ENCODE measurements at regions not wholly inside any gene's neighbourhood (a gene's known extent, or its start where the extent isn't known, plus 50 kb on each side); places are given as distances from the start of the nearest gene placed in this dataset.

DNA sequence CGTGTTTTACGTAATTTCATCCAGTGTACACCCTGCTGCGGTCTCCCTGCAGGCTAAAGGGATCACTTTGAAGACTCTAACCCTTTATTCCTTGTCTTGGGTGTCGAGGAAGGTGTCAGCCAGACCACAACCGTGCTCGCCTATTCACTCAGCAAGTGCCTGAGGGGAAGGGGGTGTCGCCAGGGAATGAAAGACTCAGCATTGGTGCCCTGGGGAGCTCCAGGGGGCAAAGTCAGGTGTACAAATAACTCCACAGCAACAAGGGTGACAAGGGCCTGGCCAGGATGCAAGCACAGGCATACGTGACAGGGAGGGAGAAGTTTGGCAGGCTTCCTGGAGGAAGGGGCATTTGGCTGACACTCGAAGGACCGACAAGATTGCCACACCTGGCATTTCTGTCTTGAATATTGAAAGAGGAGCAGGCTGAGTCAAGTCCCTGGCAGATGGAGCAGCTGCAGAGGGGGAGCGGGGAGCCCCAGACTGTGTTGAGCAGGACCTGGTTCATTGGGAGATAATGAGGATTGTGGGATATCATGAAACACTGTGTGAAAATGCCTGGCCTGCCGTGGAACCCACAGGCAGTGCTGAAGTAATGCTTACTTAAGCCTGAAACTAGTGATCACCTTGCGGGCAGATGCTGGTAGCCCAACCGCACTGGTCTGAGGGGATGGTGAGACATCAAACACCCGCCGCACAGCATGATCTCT, 93.9 kb downstream of the RHOB start:
- ChIA-PET POLR2A (no interaction called here), CTCF (interaction anchor here (0.9 kb wide), 1 partner anchor 10 kb away, joined by 3 read pairs; no protein-coding TSS in a partner anchor)
- peaks cover 9% of the 10 kb centered on the region for H3K4me1 ChIP-seq (ENCODE audit: control insufficient read depth, extremely low read depth, insufficient read depth, low read length)
- TF ChIP-seq MYC (IDR thresholded peaks at IDR 0.05; ENCODE audit: low read depth, low read length) (no peak), GATA2 (IDR thresholded peaks at IDR 0.05; ENCODE audit: insufficient read depth, insufficient read length, low read depth, low read length) (no peak), POLR2A (IDR thresholded peaks at IDR 0.05; ENCODE audit: low read depth, low read length) (no peak), EZH2 (IDR thresholded peaks at IDR 0.05; ENCODE audit: borderline replicate concordance, low read depth, low read length, severe bottlenecking) (no peak), FOS (IDR thresholded peaks at IDR 0.05; ENCODE audit: borderline replicate concordance, insufficient read depth, low read length) (no peak), JUN (IDR thresholded peaks at IDR 0.05; ENCODE audit: borderline replicate concordance, insufficient read depth, insufficient read length, low read depth) (no peak), MAX (IDR thresholded peaks at IDR 0.05; ENCODE audit: insufficient read depth, insufficient read length) (no peak), POLR2AphosphoS5 (IDR thresholded peaks at IDR 0.05; ENCODE audit: insufficient read depth, low read depth, low read length) (no peak), CTCF (IDR thresholded peaks at IDR 0.05; ENCODE audit: extremely low read depth in 1 of 2, insufficient read depth in 1 of 2, low read depth in 1 of 2, low read length in 2 of 2) (no peak)
- no peaks in the 10 kb centered on the region for H3K9me3 ChIP-seq (replicated peaks; ENCODE audit: control insufficient read depth, insufficient read depth, low read length)
- dilution Hi-C loops (cut with MboI; ENCODE audit: extremely low pct_ligation_motif_present, low sequenced_read_pairs): no loop called here
- H3K79me2 ChIP-seq (ENCODE audit: control insufficient read depth, insufficient read depth, low read length): no peaks in the 10 kb centered on the region
- H3K9ac ChIP-seq (replicated peaks; ENCODE audit: extremely low read depth, insufficient read depth, low read length): no peak overlapping the region
- H2AFZ ChIP-seq (ENCODE audit: low read depth, low read length): no peak overlapping the region
- H3K27me3 ChIP-seq (ENCODE audit: control insufficient read depth in 2 of 2, insufficient read depth in 2 of 2, low read length in 2 of 2): no peaks in the 10 kb centered on the region
- intact Hi-C loops (cut with micrococcal nuclease): no loop called here
- FAIRE-seq: no peak
- BruUV-seq (replicated peaks): no TSS peak
- no peaks in the 10 kb centered on the region for H3K9me1 ChIP-seq (replicated peaks; ENCODE audit: control insufficient read depth, extremely low read depth, insufficient read depth, low read length)
- H3K36me3 ChIP-seq (ENCODE audit: control insufficient read depth in 2 of 2, extremely low read depth in 1 of 2, insufficient read depth in 2 of 2, low read length in 2 of 2): no peaks in the 10 kb centered on the region
- no peak overlapping the region for H3K4me2 ChIP-seq (ENCODE audit: insufficient read depth, low read length)
- H4K20me1 ChIP-seq (replicated peaks; ENCODE audit: control insufficient read depth, extremely low read depth, insufficient read depth, low read length): no peaks in the 10 kb centered on the region
- no peak for DNase-seq (ENCODE audit: low read depth, low spot score)
- no peak overlapping the region for H3K4me3 ChIP-seq (replicated peaks in 1 of 3; ENCODE audit: insufficient read depth in 1 of 3, low read depth in 1 of 3, low read length in 3 of 3)
- no peak overlapping the region for H3K27ac ChIP-seq (ENCODE audit: insufficient read depth, low read depth, low read length)

Data from endothelial cell of umbilical vein (primary cell).